C4-2B (cell line): ENCODE measurements at regions not wholly inside any gene's neighbourhood (a gene's known extent, or its start where the extent isn't known, plus 50 kb on each side); places are given as distances from the start of the nearest gene placed in this dataset.

Experiments used
- H3K27ac ChIP-seq: fragments of 450-650 bp; 2 replicates; pipeline ENCODE4 v1.5.1; 2017
- CTCF ChIP-seq: fragments of 450-650 bp; conservative IDR thresholded peaks from 2 replicates; pipeline ENCODE4 v1.5.1; 2017; ENCODE audit warnings: mild to moderate bottlenecking
- ZFX ChIP-seq: fragments of 450-650 bp; IDR thresholded peaks from 2 replicates; pipeline ENCODE4 v1.6.1; 2017

- no peak overlapping the region for H3K27ac ChIP-seq
- TF ChIP-seq CTCF, result no peak
- no peak for TF ChIP-seq ZFX
These were observed 216.0 kb upstream of the DAAM1 start for GRCh38 chr14:58972233-58973017.

- TF ChIP-seq ZFX (no peak), CTCF (no peak)
- no peak overlapping the region for H3K27ac ChIP-seq
These were observed 211.1 kb upstream of the DAAM1 start for GRCh38 chr14:58977366-58977765.

GRCh38 chr14:58978343-58978742 is 210.1 kb upstream of the DAAM1 start:
- TF ChIP-seq CTCF, result no peak
- TF ChIP-seq ZFX, result no peak
- no peak overlapping the region for H3K27ac ChIP-seq

- H3K27ac ChIP-seq, result no peak overlapping the region
- no peak for TF ChIP-seq CTCF
- no peak for TF ChIP-seq ZFX
These were observed 209.1 kb upstream of the DAAM1 start for GRCh38 chr14:58979325-58979724.

GRCh38 chr14:58981840-58982239 is 206.6 kb upstream of the DAAM1 start:
- no peak overlapping the region for H3K27ac ChIP-seq
- TF ChIP-seq ZFX (no peak), CTCF (no peak)

GRCh38 chr14:58985786-58986185 is 202.7 kb upstream of the DAAM1 start:
- TF ChIP-seq CTCF (no peak), ZFX (no peak)

GRCh38 chr14:58987591-58987990 is 200.9 kb upstream of the DAAM1 start:
- TF ChIP-seq ZFX (no peak), CTCF (no peak)
- H3K27ac ChIP-seq, result no peak overlapping the region

More at GRCh38 chr14:58985786-58986185, 202.7 kb upstream of the DAAM1 start:
- no peak overlapping the region for H3K27ac ChIP-seq
